GM21529 (cell line): ENCODE measurements at regions not wholly inside any gene's neighbourhood (a gene's known extent, or its start where the extent isn't known, plus 50 kb on each side); places are given as distances from the start of the nearest gene placed in this dataset.

Experiments used
- ATAC-seq: cut with Tn5 transposase; IDR thresholded peaks from one replicate; pipeline ENCODE4 v1.9.1; 2021; ENCODE audit not compliant: unreplicated experiment

- ATAC-seq: no peak
These were observed 167.7 kb upstream of the RASA1 start for GRCh38 chr5:87099968-87100367.

- no peak for ATAC-seq
These were observed 166.4 kb upstream of the RASA1 start for GRCh38 chr5:87101321-87101720.

GRCh38 chr5:87102841-87103240, 164.8 kb upstream of the RASA1 start:
- ATAC-seq: no peak

GRCh38 chr5:87103616-87104287, 163.9 kb upstream of the RASA1 start:
- ATAC-seq: peak; percentile 94

- no peak for ATAC-seq
These were observed 162.1 kb upstream of the RASA1 start for GRCh38 chr5:87105577-87105976.

- no peak for ATAC-seq
These were observed 157.9 kb upstream of the RASA1 start for GRCh38 chr5:87109746-87110145.

GRCh38 chr5:87110721-87111120, 157.0 kb upstream of the RASA1 start:
- ATAC-seq: no peak

- no peak for ATAC-seq
These were observed 153.8 kb upstream of the RASA1 start for GRCh38 chr5:87113861-87114260.

GRCh38 chr5:87114631-87115030, 153.1 kb upstream of the RASA1 start:
- ATAC-seq: no peak

- ATAC-seq: no peak
These were observed 151.8 kb upstream of the RASA1 start for GRCh38 chr5:87115839-87116364.

GRCh38 chr5:87116825-87117512, 150.7 kb upstream of the RASA1 start:
- peak; percentile 82 for ATAC-seq

- ATAC-seq: no peak
These were observed 148.1 kb upstream of the RASA1 start for GRCh38 chr5:87119588-87119987.

- ATAC-seq: peak; percentile 32
These were observed 147.0 kb upstream of the RASA1 start for GRCh38 chr5:87120518-87121303.

GRCh38 chr5:87121304-87122150, 146.2 kb upstream of the RASA1 start:
- ATAC-seq: peak; percentile 76

GRCh38 chr5:87122151-87122977, 145.3 kb upstream of the RASA1 start:
- no peak for ATAC-seq

GRCh38 chr5:87125766-87126165, 141.9 kb upstream of the RASA1 start:
- ATAC-seq: no peak

GRCh38 chr5:87126869-87127268, 140.8 kb upstream of the RASA1 start:
- ATAC-seq: no peak

GRCh38 chr5:87127426-87127825, 140.3 kb upstream of the RASA1 start:
- ATAC-seq: no peak

- ATAC-seq: no peak
These were observed 139.6 kb upstream of the RASA1 start for GRCh38 chr5:87127956-87128687.
